ENCODE measurements at regions not wholly inside any gene's neighbourhood (a gene's known extent, or its start where the extent isn't known, plus 50 kb on each side); places are given as distances from the start of the nearest gene placed in this dataset.
"Not testable (repeated sequence)": the region's sequence is repeated elsewhere in the genome, so short reads cannot be mapped to it uniquely, and the experiment has no call there.

DNA sequence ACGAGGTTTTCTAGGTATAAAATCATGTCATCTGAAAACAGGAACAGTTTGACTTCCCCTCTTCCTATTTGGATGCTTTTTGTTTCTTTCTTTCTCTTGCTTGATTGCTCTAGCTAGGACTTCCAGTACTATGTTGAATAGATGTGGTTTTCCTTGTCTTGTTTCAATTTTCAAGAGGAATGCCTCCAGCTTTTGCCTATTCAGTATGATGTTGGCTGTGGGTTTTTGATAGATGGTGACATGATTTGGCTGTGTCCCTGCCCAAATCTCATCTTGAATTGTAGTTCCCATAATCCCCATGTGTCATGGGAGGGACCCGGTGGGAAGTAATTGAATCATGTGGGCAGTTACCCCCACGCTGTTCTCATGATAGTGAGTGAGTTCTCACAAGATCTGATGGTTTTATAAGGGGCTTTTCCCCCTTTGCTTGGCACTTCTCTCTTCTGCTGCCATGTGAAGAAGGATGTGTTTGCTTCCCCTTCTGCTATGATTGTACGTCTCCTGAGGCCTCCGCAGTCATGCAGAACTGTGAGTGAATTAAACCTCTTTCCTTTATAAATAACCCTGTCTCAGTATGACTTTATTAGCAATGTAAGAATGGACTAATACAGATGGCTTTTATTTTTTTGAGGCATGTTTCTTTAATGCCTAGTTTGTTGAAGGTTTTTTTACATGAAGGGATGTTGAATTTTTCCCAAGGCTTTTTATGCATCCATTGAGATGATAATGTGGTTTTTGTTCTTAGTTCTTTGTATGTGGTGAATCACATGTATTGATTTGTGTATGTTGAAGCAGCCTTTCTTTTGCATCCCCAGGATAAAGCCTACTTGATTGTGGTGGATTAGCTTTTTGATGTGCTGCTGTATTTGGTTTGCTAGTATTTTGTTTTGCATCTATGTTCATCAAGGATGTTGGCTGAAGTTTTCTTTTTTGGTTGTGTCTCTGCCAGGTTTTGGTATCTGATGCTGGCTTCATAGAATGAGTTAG is 239.1 kb downstream of the THBS2 start:
- no peak for DNase-seq (ENCODE audit: low spot score)

DNA sequence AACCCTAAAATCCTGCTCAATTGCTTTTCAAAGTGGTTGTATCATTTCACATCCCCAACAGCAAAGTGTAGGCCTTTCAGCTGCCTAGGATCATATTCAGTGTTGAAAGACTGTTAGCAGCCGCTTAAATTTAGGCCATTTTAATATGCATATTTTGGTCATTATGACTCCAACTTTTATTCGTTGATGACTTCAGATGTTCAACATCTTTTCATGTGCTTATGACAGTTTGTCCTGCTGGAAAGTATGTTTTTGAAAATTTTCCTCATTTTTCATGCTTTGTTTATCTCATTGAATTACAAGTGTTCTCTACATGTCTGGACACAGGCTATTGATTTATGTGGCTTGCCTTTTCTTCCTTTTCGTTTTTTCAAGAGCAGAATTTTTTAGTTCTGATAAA is 244.0 kb downstream of the THBS2 start:
- no peak for DNase-seq (ENCODE audit: low spot score)

GRCh38 chr6:169008641-169009257 is 244.9 kb downstream of the THBS2 start:
- DNase-seq (ENCODE audit: low spot score), result peak; percentile 8

DNA sequence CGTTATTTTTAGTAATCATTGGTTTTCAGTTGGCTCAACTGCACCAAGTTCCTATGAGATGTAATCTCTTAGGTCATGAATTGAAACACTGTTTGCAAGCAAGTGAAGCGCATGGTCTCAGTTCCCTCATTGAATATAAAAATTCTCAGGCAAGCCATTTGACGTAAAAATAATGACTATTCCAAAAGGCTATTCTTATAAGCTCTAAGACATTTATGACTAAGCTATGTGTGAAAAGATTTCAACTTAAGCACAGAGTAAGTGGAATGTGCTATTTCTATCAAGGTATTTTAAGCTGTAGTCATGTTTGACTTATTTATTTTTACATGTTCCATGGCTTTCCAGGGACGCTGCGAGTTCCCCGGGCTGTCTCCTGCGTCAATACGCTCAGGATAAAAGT is 248.5 kb downstream of the THBS2 start:
- DNase-seq (ENCODE audit: low spot score), result no peak

DNA sequence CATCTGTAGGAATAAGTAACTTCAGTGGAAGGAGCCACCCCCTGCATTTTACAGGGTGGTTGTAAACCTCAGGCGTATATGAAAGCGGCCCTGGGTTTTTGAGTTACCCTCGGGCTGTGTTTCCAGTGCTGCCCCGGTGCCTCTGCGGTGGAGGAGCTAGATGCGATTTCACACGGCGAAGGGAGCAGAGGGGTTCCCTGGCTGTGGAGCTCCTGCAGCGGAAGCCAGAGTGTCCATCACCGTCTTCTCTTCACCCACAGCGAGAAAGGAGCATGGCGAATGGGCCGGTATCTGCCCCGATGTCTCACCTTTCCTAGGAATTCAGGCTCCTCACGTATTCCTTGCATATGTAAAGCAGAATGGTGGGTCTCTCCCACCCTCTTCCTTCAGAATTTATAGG is 253.6 kb downstream of the THBS2 start:
- no peak for DNase-seq (ENCODE audit: low spot score)

DNA sequence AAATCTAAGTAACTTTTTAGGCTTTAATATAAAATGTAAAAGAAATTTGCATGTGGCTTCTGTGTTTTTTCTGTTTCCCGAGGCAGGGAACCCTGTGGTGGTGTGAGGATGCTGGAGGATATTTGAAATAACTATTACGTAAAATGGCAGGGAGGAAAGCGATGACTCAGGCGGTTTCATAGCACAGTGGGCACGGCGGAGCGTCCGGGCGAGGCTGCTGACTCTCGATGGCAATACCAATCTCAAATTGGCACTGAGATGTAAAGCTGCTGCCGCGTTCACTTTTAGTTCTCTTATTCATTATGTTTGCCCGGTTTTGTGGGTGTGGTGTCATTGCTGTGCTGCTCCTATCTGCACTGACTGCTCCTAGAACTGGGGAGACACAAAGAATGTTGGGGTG is 254.3 kb downstream of the THBS2 start:
- no peak for DNase-seq (ENCODE audit: low spot score)

GRCh38 chr6:168996356-168996625 is 257.4 kb downstream of the THBS2 start:
- DNase-seq (ENCODE audit: low spot score), result no peak

GRCh38 chr6:168995526-168996355 is 257.9 kb downstream of the THBS2 start:
- DNase-seq (ENCODE audit: low spot score), result no peak

- no peak for DNase-seq (ENCODE audit: low spot score)
Measured at GRCh38 chr6:168994956-168995355, 258.7 kb downstream of the THBS2 start.

- DNase-seq (ENCODE audit: low spot score), result no peak
Measured at GRCh38 chr6:168992446-168993144, 261.1 kb downstream of the THBS2 start.

DNA sequence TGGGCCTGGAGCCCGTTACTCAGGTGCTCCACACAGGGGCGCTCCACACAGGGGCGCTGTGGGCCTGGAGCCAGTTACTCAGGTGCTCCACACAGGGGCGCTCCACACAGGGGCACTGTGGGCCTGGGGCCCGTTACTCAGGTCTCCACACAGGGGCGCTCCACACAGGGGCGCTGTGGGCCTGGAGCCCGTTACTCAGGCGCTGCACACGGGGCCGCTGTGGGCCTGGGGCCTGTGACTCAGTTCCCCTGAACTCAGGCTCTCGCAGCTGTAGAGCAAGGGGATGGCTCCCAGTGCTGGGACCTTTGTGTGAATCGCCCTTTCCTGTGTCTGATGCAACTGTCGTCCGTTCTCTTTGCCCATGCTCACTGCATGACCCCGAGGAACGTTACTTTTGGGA is 262.0 kb downstream of the THBS2 start:
- DNase-seq (ENCODE audit: low spot score), result not testable (repeated sequence)

DNA sequence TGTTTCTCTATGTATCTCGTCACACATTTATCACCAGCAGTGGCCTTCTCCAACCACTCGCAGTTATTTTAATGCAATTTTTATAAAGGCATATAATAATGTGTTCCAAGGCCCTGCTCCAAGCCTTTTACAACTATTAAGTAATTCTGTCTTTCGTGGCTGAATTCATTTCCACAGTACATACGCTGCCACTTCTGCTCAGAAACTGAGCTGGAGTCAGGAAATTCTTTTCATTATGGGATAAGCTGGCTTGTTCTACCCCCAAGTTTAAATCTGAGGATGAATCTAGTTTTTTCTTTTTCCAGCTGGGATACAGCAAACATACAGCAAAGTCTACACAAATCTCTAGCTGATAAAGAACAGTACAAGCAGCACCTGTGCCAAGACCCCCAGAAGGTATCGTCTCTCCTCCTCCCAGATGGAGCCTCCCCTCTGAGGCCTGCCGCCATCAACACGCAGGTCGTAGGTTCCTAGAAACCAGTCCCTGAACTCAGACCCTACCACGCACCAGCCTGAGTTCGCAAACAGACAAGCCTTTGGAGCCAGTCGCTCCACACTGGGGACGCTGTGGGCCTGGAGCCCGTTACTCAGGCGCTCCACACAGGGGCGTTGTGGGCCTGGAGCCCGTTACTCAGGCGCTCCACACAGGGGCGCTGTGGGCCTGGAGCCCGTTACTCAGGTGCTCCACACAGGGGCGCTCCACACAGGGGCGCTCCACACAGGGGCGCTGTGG is 263.5 kb downstream of the THBS2 start:
- no peak for DNase-seq (ENCODE audit: low spot score)

DNA sequence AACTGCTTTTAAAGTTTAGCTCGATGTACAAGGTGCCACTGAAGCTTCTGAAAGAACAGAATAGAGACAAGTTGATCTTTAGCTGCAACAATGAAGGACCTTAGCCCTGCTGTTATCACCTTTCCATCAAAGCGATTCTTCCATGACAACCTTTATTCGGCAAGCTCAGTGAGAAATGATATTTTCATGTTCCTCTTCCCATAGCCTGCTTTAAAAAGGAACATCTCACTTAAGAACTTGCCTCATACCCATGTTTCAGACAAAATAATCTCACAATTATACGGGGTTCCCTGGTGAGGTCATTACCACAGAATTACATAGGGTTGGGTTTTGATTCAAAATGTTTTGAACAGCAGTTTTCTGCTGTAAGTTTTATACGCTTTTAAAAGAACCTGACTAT is 264.2 kb downstream of the THBS2 start:
- no peak for DNase-seq (ENCODE audit: low spot score)

GRCh38 chr6:168988801-168989200 is 264.8 kb downstream of the THBS2 start:
- DNase-seq (ENCODE audit: low spot score), result no peak

- DNase-seq (ENCODE audit: low spot score), result no peak
Measured at GRCh38 chr6:168988280-168988679, 265.4 kb downstream of the THBS2 start.

DNA sequence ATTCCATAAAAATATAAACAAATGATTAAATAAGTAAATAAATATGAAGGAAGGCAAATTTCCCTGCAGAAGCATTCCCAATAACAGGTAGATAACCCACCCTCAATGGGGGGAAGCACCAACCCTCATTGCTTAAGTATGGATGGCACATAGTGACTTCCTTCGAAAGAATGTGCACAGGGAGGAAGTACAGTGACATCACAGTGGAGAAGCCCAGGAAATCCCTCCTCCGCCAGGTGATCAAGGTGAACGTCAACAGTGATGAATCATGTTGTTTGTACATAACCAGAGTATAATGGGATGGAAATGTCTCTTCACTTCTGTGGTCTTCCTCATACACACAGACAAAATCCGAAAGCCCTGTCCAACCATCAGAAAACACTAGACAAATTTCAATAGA is 267.9 kb downstream of the THBS2 start:
- no peak for DNase-seq (ENCODE audit: low spot score)

GRCh38 chr6:168983925-168984324 is 269.7 kb downstream of the THBS2 start:
- no peak for DNase-seq (ENCODE audit: low spot score)

- DNase-seq (ENCODE audit: low spot score), result no peak
Measured at GRCh38 chr6:168981187-168981586, 272.5 kb downstream of the THBS2 start.

- DNase-seq (ENCODE audit: low spot score), result no peak
Measured at GRCh38 chr6:168979254-168979653, 274.4 kb downstream of the THBS2 start.

GRCh38 chr6:168972128-168972527 is 281.5 kb downstream of the THBS2 start:
- no peak for DNase-seq (ENCODE audit: low spot score)

DNA sequence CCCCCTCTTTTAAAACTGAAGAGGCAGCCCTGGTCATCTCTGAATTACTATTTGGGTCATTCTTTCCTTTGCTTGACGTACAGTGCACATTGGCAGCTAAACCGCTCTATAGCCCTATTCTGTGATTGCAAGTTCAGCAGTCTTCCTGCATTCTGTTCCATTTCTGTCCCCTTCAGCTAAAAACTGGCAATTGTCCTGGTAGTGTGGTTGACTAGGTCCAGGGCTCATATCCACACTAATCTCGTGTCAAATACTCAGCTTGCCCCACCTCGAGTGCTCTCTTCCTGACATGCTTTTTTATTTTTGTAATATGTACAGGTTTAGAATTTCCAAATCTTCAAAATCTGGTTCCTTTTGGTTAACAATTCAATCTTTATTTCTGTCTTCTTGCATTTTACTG is 282.1 kb downstream of the THBS2 start:
- DNase-seq (ENCODE audit: low spot score), result no peak

GRCh38 chr6:168968801-168969200 is 284.8 kb downstream of the THBS2 start:
- DNase-seq (ENCODE audit: low spot score), result no peak
